ENCODE measurements at regions not wholly inside any gene's neighbourhood (a gene's known extent, or its start where the extent isn't known, plus 50 kb on each side); places are given as distances from the start of the nearest gene placed in this dataset.
"Not testable (repeated sequence)": the region's sequence is repeated elsewhere in the genome, so short reads cannot be mapped to it uniquely, and the experiment has no call there.

DNA sequence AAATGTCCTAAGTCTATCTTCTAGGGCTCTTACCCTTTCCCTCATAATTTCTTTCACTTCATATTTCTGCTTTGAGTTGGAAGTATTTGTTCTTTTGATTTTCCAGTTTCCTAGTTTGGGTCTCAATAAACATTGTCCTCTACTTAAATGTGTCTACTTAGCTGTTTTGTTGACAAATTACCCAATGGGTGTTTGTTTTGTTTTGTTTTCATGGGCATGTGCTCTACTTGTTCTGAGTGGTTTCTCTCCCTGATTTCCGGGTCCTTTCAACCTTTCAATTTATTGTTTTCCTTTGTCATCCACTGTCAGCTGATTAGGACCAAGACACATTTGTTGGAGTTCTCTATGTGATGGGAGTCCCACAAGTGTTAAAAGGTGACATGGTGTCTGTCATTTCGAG lies 1181.4 kb downstream of the RPA4 start:
- DNase-seq (ENCODE audit: low spot score), result no peak

DNA sequence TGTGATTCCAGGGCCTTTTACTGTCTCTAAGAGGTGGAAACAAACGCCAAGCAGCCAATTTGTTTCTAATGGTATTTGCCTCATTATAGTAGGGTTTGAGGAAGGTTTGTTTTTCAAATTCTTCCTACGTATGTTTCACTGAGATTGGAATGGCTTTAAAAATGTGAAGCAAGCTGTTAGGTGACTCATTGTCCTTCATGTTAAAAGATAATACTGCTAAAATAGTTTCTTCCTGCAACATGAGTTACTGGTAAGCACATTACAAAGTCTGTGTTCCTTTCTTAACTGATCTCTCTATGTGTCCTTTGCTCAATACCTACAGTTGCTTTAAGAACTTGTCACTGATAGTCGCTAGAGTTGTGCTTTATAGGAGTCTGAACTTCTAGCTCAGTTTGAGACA lies 1183.9 kb downstream of the RPA4 start:
- no peak for DNase-seq (ENCODE audit: low spot score)

DNA sequence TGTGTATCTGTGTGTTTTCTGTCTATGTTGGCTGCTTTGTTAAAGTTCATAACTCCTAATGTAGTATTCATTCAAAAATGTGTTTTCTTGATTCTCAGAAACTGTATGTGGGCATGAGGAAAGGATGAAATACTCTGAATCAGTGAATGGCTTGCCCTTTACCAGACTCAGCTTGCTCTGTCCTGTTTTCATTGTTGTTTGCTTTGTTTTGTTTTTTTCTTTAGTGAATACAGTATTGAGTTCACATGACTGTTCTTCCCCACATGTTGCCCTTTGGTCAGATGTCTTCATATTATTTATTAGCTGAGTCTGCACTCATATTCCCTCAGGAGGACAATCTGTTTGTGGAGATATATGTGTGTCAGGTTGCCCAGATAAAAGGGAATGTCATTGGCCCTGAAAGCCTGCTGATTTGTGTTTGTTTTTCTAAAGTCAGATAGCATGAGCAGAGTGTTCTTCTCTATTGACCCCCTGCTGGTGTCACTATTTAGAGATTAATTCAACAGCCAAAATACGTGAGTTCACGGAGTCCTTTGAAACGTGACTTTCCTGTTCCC lies 1184.4 kb downstream of the RPA4 start:
- no peak for DNase-seq (ENCODE audit: low spot score)

DNA sequence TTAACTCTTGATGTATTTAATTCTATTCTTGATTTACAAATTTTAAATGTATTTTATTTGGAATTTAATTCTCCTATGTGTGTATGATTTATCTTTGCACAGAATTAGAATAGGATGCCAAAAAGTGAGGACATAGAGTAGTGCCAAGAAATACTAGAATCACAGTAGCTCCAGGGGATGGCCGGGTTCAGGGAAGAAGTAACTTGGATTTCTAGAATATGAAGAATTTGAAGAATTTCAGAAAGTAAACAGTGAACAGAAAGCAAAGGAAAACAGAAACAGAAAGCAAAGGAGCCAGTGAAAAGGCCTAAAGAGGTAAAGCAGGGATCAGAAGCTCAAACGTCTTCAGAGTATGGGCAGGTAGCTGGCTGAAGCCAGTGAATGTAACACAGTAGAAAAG lies 1187.6 kb downstream of the RPA4 start:
- DNase-seq (ENCODE audit: low spot score), result no peak

DNA sequence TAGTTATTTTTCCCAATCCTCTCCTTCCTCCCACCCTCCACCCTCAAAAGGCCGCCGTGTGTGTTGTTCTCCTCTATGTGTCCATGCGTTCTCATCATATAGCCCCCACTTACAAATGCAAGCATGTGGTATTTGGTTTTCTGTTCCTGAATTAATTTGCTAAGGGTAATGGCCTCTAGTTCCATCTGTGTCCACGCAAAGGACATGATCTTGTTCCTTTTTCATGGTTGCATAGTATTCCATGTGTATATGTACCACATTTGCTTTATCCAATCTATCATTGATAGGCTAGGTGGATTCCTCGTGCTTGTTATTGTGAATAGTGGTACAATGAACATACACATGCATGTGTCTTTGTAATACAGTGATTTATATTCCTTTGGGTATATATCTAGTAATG lies 1193.7 kb downstream of the RPA4 start:
- no peak for DNase-seq (ENCODE audit: low spot score)

DNA sequence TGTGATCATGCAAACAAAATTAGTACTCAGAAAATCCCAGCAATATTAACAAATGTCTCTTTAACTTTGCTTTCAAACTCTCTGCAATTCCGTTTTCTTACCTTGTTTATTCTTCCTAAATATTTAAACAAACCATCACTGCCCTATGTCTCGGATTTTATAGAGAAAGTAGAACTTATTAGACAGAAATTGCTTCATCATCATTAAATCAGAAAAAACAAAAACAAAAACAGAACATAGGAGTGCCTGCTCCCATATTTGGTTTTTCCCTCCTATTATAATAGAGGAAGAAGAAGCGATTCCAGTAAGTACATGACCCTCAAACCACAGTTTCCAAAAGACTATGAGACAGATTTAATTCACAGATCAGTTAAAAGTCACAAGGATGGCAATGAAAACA lies 1228.0 kb downstream of the RPA4 start:
- no peak for DNase-seq (ENCODE audit: low spot score)

DNA sequence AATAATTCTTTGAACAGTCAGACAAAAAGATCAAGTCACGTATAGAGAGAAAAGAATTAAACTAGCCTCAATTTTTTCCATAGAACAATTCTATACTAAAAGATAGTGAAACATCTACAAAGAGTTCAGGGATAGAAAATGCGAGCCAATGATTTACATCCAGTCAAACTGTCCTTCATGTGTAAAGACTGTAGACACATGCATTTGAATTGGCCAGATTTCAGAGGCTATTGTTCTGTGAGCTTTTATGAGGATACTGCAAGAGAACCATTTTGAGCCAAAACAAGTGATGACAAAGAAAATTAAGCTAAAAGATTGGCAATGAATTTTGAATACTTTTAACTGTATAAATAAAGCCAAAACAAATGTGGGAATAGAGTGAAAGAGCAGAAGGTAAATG lies 1230.3 kb downstream of the RPA4 start:
- no peak for DNase-seq (ENCODE audit: low spot score)

DNA sequence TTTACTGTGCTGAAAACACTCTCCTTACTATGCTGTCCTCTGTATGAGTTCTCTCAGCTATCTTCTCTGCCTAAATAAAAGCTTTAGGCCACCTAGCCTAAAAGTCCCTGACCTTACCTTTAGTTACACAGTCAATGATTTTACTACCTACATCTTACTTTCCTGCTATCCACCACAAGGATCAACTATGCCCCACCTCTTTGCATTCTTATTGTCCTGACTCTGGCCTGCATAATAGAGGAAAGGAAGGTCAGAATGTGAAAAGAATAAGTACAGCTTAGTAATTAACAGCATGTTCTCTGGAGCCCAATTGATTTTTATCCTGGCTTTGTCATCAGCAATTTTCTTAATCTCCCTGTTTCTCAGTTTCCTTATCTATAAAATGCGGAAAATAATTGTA lies 1257.8 kb downstream of the RPA4 start:
- DNase-seq (ENCODE audit: low spot score), result no peak

DNA sequence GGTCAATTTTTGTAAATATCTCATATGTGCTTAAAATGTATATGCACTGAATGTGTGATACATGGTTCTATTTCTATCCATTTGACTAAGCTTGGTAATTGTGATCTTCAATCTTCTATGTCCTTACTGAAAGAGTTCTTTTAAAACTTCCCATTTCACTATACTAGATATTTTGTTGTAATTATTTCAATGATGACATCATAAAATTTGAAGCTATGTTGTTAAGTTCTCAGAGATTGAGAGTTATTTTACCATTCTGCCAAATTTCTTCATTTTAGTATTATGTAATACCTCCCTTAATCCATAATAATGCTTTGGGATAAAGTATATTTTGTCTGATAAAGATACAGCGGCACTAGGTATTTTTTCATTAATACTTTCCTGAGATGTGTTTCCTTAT lies 1307.3 kb downstream of the RPA4 start:
- no peak for DNase-seq (ENCODE audit: low spot score)

DNA sequence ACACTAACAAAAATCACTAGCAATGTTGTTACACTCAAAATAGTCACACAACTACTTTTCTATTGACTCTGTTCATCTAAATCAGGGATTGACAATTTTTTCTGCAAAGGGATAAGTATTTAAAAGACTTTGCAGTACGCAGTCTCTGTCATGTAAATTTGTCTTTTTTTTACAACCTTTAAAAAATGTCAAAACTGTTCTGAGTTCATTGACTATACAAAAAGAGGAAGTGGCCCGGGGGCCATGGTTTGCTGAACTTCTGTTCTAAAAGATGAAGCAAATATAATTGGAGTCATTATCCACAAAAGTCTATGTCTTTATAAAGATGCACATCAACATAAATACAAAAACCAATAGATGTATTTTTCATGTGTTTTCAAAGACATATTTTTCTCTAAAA lies 1310.3 kb downstream of the RPA4 start:
- no peak for DNase-seq (ENCODE audit: low spot score)

DNA sequence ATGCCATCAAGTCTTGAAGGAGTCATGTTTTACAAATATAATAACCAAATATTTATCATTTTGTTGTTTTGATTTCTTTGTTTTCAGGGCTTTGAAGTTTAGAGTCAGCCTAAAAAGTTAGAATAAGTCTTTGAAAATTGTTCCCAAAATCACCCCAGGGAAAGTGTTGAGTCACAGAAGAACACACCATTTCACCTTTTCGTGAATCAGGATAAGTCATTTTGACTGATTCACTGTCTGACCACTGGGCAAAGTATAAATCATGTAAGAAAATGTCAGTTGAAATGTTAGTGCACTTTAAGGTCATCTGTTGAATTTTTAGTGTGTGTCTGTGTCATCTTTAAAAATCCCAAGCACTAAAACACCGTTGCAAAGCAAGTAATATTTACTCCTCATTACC lies 1320.1 kb downstream of the RPA4 start:
- no peak for DNase-seq (ENCODE audit: low spot score)

DNA sequence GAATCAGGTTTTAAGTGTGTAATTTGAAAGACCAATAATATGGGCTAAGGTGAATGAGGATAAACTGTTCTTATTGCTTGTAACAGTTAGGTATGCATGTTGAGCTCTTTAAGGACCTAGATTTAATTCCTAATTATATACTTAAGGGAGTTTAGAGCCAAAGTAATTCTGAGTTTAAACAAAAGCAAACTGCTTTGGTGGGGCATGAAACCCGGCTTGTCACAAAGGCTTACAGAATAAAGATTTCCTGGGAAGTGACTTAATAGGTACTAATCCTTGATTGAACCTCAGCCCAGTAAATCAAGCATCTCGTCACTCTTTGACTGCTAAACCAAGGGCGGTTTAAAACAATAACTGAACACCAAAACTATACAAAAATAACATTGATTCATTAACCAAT lies 1324.2 kb downstream of the RPA4 start:
- DNase-seq (ENCODE audit: low spot score), result no peak

DNA sequence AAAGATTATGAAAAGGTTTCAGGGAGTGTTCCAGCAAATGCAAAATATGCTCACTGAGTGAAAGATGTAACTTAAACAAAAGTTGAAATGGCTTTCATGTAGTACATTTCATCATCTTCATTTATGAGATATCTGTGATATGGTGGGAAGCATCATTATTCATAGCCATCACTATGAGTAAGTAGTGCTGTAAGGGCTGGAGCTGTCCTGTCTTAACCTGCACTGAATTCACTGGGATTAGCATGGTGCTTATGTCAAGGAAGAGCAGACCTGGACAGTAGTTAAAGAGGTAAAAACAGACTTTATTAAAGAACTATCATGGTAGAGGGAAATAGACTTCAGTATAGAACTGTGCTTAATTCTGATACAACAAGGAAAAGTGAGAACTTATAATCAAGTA lies 1347.3 kb downstream of the RPA4 start:
- no peak for DNase-seq (ENCODE audit: low spot score)

DNA sequence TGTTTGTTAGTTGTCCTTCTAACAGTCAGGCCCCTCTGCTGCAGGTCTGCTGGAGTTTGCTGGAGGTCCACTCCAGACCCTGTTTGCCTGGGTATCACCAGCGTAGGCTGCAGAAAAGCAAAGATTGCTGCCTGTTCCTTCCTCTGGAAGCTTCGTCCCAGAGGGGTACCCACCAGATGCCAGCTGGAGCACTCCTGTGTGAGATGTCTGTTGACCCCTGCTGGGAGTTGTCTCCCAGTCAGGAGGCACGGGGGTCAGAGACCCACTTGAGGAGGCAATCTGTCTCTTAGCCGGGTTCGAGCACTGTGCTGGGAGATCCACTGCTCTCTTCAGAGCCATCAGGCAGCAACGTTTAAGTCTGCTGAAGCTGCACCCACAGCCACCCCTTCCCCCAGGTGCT lies 1356.4 kb downstream of the RPA4 start:
- DNase-seq (ENCODE audit: low spot score), result not testable (repeated sequence)

DNA sequence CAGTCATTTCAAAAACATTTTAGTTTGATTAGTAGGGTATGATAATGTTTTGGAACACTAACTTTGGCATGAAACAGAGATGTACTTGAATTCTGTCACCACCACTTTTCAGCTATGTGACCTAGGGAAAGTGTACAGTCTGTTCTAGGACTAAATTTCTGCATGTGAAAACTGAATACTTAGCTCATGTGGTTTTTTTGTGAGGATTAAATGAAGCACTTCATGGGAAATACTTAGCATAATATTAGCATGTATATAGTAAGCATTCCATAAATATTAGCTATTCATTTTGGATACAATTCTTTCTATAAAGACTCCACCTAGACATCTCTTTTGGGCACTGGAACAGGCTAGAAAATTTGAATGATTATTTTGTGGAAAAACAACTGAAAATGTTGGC lies 1379.4 kb downstream of the RPA4 start:
- no peak for DNase-seq (ENCODE audit: low spot score)

DNA sequence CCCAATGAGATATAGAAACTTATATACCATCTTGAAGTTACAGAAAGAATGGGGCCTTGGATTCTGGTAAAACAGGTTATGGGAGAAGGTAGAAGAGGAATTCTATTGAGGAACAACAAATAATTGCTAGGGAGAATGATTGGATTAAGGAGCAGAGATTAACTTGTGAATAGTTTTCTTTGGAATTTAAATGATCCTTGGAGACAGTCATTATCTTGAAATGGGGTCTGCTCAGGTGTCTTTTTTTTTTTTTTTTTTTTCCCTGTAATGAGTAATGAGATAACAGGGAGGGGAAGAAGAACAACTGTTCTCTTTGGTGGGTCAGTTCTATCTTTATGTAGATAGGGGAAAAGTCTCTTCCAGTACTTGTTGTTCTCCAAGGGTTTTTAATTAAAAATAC lies 1406.0 kb downstream of the RPA4 start:
- no peak for DNase-seq (ENCODE audit: low spot score)

DNA sequence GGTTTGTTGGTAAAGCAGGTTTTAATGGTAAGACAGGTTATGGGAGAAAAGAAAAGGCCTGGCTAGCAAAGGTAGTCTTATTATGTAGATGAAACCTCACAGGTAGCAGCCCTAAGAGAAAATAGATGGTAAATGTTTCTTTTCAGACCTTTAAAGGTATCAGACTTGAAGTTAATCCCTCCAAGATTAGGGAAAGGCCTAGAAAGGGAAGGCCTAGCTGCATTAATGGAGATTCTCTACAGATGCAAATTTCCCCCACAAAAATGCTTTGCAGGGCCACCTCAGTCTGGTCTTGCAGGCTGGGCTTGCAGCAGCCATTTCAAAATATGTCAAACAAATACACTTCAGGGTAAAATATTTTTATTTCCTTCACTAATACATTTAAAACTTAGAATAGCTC lies 1410.6 kb downstream of the RPA4 start:
- no peak for DNase-seq (ENCODE audit: low spot score)

DNA sequence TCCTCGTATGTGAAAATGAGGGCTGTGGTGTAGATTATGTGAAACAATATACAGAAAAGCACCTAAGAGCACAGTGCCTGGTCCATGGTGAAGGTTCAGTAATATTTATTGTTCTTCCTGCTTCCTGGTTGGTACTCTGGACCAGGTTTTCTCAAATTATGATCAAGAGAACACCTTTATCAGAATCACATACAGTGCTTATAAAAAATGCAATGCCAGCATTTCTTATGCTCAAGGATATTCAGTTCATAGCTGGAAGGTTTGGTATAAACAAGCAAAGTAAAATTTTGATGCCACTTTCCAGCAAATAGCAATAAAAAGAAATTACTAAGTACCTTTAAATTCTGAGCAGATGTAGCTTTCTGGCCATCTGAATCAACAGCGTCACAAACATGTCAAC lies 1412.4 kb downstream of the RPA4 start:
- no peak for DNase-seq (ENCODE audit: low spot score)

DNA sequence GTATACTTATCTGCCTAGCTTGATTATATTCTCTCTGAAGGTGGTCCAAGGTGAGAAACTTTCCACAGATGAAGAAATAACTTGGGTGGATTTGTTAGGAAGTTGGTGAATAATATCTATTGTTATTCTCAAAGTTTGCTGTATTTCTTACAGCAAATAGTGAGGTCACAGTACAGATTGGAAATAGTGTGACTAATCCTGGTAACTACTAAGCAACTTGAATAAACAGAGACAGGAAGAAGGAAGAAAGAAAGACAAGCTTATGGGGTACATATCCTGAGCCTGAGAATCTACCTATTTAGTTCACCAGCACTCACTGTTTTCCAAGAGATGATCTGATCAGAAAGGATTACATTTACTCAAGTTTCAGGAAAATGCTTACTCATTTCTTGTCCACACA lies 1416.1 kb downstream of the RPA4 start:
- no peak for DNase-seq (ENCODE audit: low spot score)

DNA sequence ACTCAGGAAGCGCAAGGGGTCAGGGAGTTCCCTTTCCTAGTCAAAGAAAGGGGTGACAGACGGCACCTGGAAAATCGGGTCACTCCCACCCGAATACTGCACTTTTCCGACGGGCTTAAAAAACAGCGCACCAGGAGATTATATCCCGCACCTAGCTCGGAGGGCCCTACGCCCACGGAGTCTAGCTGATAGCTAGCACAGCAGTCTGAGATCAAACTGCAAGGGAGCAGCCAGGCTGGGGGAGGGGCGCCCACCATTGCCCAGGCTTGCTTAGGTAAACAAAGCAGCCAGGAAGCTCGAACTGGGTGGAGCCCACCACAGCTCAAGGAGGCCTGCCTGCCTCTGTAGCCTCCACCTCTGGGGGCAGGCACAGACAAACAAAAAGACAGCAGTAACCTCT lies 1416.8 kb downstream of the RPA4 start:
- not testable (repeated sequence) for DNase-seq (ENCODE audit: low spot score)

DNA sequence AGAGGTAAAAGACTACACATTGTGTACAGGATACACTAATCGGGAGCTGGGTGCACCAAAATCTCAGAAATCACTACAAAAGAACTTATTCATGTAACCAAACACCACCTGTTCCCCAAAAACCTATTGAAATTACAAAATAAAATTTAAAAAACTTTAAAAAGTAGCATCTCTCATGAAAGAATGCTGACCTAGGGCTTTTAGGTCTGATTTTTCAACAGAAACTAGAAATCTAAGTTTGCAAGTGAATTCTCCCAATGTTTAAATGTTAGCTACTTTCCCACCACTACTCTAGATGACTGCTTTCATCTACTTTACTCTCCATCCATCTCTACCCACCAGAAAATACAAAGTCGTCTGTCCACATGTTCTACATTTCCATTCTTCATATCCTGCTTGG lies 1447.7 kb downstream of the RPA4 start:
- no peak for DNase-seq (ENCODE audit: low spot score)

DNA sequence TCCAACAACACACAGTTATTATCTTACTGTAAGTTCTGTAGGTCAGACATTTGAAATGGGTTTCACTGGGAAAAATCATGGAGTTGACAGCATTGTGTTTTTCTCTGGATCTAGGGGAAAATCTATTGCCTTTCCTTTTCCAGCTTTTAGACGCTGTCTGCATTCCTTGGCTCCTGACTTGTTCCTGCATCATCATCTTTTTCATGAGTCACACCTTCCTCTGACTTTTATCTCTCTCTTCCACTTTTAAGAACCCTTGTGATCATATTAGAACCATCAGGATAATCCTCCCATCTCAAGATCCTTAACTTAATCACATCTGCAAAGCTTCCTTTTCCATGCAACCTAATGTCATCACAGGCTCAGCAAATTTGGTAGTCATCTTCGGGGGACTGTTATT lies 1454.8 kb downstream of the RPA4 start:
- DNase-seq (ENCODE audit: low spot score), result no peak

DNA sequence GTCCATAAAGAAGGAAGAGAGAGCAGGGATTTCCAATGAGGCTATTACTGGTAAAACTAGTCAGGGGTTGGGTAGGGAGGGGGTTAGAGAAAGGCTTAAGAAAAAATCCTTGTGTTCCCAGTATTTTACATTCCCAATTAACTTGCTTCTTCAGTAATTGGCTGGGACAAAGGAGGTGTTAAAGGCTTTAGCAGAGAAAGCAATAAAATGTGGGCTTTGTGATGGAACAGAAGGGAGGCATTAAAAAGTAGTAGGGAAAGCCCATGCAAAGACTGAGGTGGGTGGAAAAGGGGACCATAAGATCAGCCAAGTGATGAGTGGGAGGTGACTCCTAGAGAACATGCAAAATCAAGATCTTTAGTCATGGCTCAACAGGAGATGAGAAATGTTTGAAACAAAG lies 1467.2 kb downstream of the RPA4 start:
- DNase-seq (ENCODE audit: low spot score), result no peak

DNA sequence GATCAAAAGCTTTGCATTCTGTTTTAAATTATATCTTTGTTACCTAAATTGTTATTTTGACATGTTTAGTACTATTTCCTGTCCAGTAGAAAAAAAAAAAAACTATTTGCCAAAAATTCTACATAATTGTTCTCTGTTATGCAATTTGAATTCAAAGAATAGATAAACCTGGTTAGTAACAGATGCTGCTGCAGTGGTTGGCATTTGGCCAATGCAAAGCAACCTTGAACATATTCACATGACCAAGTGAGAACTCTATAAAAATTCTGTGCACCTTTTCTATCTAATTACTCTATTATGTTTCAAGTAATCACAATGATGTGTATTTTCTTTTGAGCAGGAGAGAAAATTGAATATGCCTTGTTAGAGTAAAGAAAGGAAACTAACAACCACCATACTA lies 1473.4 kb downstream of the RPA4 start:
- no peak for DNase-seq (ENCODE audit: low spot score)

DNA sequence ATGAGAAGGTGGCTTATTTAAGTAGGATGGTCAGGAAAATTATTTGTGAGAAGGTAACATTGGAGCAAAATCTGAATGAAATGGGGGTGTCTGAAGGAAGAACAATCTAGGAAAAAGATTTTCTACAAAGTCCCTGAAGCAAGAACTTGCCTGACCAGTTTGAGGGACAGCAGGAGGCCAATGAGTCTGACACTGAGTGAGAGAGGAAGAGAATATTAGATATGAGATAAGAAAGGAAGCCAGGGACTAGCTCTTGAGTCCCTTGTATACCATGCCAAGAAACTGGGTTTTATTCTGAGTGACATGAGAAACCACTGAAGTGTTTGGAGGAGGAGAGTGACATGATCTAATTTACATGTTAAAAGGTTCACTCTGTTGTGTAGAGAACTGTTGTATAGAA lies 1478.9 kb downstream of the RPA4 start:
- no peak for DNase-seq (ENCODE audit: low spot score)
